Retinal pigment epithelial cell (primary cell): ENCODE measurements at regions not wholly inside any gene's neighbourhood (a gene's known extent, or its start where the extent isn't known, plus 50 kb on each side); places are given as distances from the start of the nearest gene placed in this dataset.

Source experiments
- DNase-seq: peaks from one replicate; pipeline ENCODE4 v3.0.0-alpha.2; 2010; ENCODE audit warnings: low read depth
- H3K4me3 ChIP-seq: 2 replicates; pipeline ENCODE4 v1.5.1; 2011; ENCODE audit warnings: mild to moderate bottlenecking, low read length, control low read depth, moderate library complexity
- TF ChIP-seq, protein P1 (sequence below): conservative IDR thresholded peaks from 2 replicates; pipeline ENCODE4 v1.5.1; 2011; ENCODE audit warnings: low read depth, low read length, control low read depth, inconsistent platforms

DNA sequence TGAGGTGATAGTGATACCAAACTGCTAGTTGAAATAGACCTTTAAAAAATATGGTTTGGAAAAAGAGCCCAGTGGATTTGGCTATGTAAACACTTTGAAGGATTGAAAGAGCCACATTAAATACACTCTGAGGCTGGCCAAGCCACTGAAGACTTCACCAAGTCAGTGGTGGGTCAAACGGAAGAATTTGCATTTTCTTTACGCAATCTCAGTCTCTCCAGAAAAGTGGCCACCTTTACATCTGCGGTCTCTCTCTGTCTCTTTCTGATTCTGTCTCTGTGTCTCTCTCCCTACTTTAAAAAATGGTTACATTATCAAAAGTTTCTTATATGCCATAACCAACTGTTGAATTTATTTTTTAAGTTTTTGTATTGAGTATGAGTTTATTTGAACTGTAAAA lies 651.2 kb upstream of the PITX2 start:
- TF ChIP-seq, protein P1, sequence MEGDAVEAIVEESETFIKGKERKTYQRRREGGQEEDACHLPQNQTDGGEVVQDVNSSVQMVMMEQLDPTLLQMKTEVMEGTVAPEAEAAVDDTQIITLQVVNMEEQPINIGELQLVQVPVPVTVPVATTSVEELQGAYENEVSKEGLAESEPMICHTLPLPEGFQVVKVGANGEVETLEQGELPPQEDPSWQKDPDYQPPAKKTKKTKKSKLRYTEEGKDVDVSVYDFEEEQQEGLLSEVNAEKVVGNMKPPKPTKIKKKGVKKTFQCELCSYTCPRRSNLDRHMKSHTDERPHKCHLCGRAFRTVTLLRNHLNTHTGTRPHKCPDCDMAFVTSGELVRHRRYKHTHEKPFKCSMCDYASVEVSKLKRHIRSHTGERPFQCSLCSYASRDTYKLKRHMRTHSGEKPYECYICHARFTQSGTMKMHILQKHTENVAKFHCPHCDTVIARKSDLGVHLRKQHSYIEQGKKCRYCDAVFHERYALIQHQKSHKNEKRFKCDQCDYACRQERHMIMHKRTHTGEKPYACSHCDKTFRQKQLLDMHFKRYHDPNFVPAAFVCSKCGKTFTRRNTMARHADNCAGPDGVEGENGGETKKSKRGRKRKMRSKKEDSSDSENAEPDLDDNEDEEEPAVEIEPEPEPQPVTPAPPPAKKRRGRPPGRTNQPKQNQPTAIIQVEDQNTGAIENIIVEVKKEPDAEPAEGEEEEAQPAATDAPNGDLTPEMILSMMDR, result no peak
- H3K4me3 ChIP-seq, result no peak overlapping the region
- no peak for DNase-seq

GRCh38 chr4:111274486-111274885 lies 651.6 kb upstream of the PITX2 start:
- peak; percentile 34 for DNase-seq
- no peak overlapping the region for H3K4me3 ChIP-seq
- TF ChIP-seq, protein P1, result no peak

DNA sequence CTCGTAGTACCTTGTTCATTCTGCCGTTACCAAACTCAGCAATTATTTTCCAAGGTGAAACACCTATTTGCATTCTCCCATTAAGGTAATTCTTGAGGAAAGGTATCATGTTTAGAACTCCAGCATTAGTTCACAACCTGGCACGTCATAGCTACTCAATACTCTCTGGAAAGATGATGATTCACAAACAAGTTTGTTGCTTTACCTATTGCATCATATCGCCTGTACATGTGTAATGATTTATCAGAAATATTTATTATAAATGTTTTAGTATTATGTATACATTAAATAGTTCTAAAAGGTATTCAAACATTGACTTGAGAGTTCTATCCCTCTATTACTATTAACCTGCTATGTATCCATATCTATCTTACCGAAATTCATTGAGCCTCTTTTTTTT lies 658.3 kb upstream of the PITX2 start:
- no peak for DNase-seq
- no peak overlapping the region for H3K4me3 ChIP-seq
- TF ChIP-seq, protein P1, result no peak

GRCh38 chr4:111282035-111282434 lies 659.2 kb upstream of the PITX2 start:
- TF ChIP-seq, protein P1, result no peak
- no peak overlapping the region for H3K4me3 ChIP-seq
- DNase-seq, result no peak

DNA sequence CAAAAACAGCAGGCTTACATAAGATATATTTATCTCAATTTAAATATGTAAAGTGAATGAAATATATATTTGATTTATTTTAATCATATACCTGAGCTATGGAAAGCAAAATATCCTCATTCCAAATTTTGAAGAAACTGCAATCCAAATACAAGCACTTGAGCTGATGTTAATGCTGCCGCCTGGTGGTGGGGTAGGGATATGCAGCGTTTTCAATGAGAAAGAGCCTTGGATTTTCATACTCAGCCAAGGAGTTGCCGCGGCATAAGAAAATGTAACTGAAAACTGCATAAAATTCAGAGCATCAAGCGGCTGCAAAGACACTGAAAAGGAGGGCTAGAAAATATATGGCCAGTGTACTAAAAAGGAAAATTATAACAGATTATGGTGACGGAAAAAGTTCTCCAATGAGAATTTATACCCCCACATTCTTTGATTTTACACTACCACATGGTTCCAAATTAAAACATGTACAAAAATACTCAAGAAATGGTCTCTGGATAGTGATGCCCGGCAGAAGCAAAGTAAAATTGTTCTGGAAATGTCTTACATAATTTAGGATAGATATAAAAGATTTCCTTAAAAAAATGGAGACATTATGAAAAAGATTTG lies 660.3 kb upstream of the PITX2 start:
- no peak overlapping the region for H3K4me3 ChIP-seq
- TF ChIP-seq, protein P1, result peak; percentile 95
- no peak for DNase-seq

DNA sequence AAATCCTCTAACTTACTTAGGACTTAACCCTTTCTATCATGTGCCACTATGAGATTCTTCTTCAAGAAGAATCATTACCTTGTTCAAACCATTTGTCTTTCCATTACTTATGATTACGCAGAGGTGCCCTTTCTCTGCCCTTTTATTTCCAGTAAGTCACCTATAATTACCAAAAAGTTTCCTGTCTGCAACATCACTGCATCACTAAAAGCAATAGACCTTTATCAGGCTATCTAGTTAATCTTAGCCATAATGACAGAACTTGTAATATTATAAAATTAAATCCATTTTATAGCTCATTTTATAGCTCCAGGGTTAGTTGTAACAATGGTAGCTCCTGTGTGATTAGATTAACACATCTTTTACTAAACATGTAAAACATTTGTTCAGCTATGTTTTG lies 673.6 kb upstream of the PITX2 start:
- no peak overlapping the region for H3K4me3 ChIP-seq
- TF ChIP-seq, protein P1, result no peak
- DNase-seq, result no peak

GRCh38 chr4:111303806-111304205 lies 680.9 kb upstream of the PITX2 start:
- DNase-seq, result no peak
- H3K4me3 ChIP-seq, result no peak overlapping the region
- TF ChIP-seq, protein P1, result no peak
